GM12872 (cell line): ENCODE measurements at regions not wholly inside any gene's neighbourhood (a gene's known extent, or its start where the extent isn't known, plus 50 kb on each side); places are given as distances from the start of the nearest gene placed in this dataset.

Experiments
- TF ChIP-seq, protein P1 (sequence below): IDR thresholded peaks from 3 replicates; pipeline ENCODE4 v1.5.1; 2011; ENCODE audit warnings: low read depth, mild to moderate bottlenecking, low read length, moderate library complexity; ENCODE audit not compliant: insufficient read depth

- TF ChIP-seq, protein P1, sequence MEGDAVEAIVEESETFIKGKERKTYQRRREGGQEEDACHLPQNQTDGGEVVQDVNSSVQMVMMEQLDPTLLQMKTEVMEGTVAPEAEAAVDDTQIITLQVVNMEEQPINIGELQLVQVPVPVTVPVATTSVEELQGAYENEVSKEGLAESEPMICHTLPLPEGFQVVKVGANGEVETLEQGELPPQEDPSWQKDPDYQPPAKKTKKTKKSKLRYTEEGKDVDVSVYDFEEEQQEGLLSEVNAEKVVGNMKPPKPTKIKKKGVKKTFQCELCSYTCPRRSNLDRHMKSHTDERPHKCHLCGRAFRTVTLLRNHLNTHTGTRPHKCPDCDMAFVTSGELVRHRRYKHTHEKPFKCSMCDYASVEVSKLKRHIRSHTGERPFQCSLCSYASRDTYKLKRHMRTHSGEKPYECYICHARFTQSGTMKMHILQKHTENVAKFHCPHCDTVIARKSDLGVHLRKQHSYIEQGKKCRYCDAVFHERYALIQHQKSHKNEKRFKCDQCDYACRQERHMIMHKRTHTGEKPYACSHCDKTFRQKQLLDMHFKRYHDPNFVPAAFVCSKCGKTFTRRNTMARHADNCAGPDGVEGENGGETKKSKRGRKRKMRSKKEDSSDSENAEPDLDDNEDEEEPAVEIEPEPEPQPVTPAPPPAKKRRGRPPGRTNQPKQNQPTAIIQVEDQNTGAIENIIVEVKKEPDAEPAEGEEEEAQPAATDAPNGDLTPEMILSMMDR = no peak
Measured at GRCh38 chr9:80076162-80076561, 504.4 kb downstream of the TLE4 start.

- TF ChIP-seq, protein P1 = no peak
Measured at GRCh38 chr9:80074439-80074838, 502.7 kb downstream of the TLE4 start.

DNA sequence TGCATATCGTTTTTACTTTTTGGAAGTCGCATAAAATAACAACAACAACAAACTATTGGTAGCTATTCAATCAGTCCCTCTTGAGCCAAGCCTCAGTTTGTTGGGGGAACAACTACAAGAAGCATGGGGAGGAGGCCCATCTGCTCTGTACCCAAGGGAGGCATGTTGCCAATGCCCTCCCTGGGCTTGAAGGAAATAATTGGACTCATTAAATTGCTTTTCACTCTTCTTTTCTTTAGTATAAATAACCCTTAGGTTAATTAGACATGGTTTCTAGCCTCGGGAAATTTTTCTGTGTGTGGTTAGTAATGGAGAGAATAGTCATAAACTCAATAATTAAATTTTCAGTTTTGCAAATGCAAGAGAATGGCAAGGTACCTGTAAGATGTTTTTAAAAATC is 500.7 kb downstream of the TLE4 start:
- TF ChIP-seq, protein P1 = no peak

DNA sequence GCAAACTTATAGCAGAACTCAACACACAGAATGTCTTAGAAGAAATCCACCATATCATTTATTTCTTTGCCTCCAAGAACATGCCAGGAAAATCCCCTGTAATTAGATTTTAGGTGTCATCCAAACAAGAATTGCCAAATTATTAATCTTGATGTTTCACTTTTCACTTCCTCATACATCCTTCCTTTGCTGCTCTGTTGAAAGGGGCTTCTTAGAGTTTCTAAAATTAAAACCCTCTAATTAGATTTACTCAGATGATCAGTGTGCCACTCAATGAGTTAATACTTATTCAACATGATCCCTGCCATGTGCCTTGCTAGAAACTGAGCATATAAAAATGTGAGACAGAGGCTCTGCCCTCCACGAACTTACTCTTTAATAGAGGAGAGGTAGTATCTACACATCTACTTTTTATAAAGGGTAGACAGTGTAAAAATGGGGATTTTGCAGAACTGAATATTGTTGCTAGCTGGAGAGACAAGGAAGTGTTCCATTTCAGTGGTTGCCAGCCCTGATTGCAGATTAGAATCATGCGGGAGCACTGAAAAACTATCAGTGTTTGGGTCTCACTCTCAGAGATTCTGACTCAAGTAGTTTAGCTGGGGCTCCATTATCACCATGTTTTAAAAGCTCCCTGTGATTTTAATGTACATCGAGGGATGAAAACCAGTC is 498.4 kb downstream of the TLE4 start:
- TF ChIP-seq, protein P1 = no peak

DNA sequence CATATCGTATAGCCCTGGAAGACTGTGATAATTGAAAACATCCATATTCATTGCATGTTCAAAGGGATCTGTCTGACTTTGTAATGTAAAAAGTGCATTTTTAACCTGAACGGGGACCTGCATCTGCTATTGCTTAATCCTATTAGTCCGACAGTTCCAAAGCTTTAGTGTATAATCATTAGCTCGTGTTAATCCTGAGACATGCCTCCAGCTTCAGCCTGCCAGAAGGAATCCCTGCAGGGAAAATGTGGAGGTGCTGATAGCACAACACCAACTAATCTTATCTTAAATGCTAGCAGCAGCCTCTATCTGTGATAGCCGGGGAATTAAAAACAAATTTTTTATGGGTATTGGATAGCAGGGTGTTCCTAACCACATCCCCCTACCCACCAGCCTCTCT is 495.2 kb downstream of the TLE4 start:
- TF ChIP-seq, protein P1 = no peak

DNA sequence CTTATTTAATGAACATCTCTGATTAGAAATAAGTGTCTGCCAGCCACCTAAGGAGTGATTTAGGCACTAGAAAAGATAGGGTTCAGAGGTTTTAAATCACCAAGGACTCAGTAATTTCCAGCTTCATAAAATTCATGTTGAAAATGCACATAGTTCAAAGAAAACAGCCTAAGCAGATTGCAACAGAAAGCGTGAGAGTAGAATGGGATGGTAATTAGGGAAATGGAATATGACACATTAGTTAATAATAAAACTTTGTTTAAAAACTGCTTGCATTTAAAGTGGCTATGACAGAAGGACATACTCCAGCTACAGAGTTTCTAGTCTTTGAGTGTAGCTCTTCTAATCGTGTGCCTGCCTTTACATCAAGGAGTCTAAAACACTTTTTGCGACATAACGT is 490.8 kb downstream of the TLE4 start:
- TF ChIP-seq, protein P1 = no peak

GRCh38 chr9:80061940-80062339 is 490.2 kb downstream of the TLE4 start:
- TF ChIP-seq, protein P1 = no peak
